K562 (cell line): ENCODE measurements at regions not wholly inside any gene's neighbourhood (a gene's known extent, or its start where the extent isn't known, plus 50 kb on each side); places are given as distances from the start of the nearest gene placed in this dataset.

Experiments used
- ATAC-seq: fragments of 200-7000 bp; cut with Tn5 transposase; 3 replicates; pipeline ENCODE4 v1.9.1; 2020; ENCODE audit warnings: moderate library complexity
- BruUV-seq: library from RNA; stranded (reverse); fragments of 400-500 nt; replicated peaks from 2 replicates; lab custom pipeline; 2021; lab: Mats Ljungman, UMichigan
- CTCF ChIA-PET: fragments of 300-600 bp; formaldehyde crosslinking; extraction: SDS; loops from one replicate; lab custom pipeline; 2021; ENCODE audit warnings: low intra/inter-chr PET ratio; lab: Yijun Ruan, JAX
- POLR2A ChIA-PET: fragments of 300-600, 350-650 bp; sonication (Branson Sonifier 250); formaldehyde crosslinking; extraction: SDS; loops from one replicate; lab custom pipeline; 2021; ENCODE audit warnings: antibody characterized with exemption, inconsistent platforms; lab: Yijun Ruan, JAX
- DNase-seq, 4 experiments: peaks; one replicate each; pipeline versions ENCODE4 v3.0.0 to v3.0.0-alpha.2; 2011 to 2018; ENCODE audit warnings: low spot score in 3 of 4, mixed read lengths in 3 of 4; ENCODE audit errors: extremely low read depth in 1 of 4
- FAIRE-seq: peaks from 2 replicates; lab custom pipeline; 2011; peaks lifted over from hg19 to GRCh38; lab: Jason Lieb, UNC
- H2AFZ ChIP-seq: 2 replicates; pipeline ENCODE4 v1.6.0; 2011; ENCODE audit warnings: low read depth, low read length, control low read depth, inconsistent platforms
- H3K27ac ChIP-seq: fragments of 200-600 bp; 3 replicates; pipeline ENCODE4 v1.8.0; 2011; ENCODE audit warnings: low read depth, mild to moderate bottlenecking, control low read depth, inconsistent platforms, low read length, moderate library complexity, mixed read lengths; ENCODE audit errors: extremely low read depth
- H3K27me3 ChIP-seq, 2 experiments: fragments of 300-600 bp in 1 of 2; 2 replicates in 1 of 2; 3 replicates in 1 of 2; pipeline versions ENCODE4 v1.6.0 to v1.8.0; 2011; ENCODE audit warnings: inconsistent platforms in 2 of 2, low read length in 2 of 2, mild to moderate bottlenecking in 1 of 2, mixed read lengths in 1 of 2, moderate library complexity in 1 of 2; ENCODE audit not compliant: control insufficient read depth in 2 of 2, insufficient read depth in 2 of 2
- H3K36me3 ChIP-seq: fragments of 300-600 bp; 3 replicates; pipeline ENCODE4 v1.8.0; 2011; ENCODE audit warnings: mild to moderate bottlenecking, low read length, inconsistent platforms; ENCODE audit not compliant: control insufficient read depth, insufficient read depth
- H3K4me1 ChIP-seq, 2 experiments: fragments of 200-600 bp in 1 of 2; replicated peaks in 1 of 2; 2 replicates in 1 of 2; 3 replicates in 1 of 2; pipeline versions ENCODE4 v1.5.1 to v1.8.0; 2011; ENCODE audit warnings: inconsistent platforms in 2 of 2, low read length in 2 of 2, mild to moderate bottlenecking in 1 of 2, mixed read lengths in 1 of 2, moderate library complexity in 1 of 2; ENCODE audit not compliant: control insufficient read depth in 2 of 2, insufficient read depth in 2 of 2
- H3K4me2 ChIP-seq: 2 replicates; pipeline ENCODE4 v1.6.1; 2011; ENCODE audit warnings: low read length, control low read depth, inconsistent platforms, mixed read lengths; ENCODE audit not compliant: insufficient read depth
- H3K4me3 ChIP-seq: fragments of 200-600 bp; sonication (generic), shearing (Covaris generic); 2 replicates; pipeline ENCODE4 v1.5.1; 2016; ENCODE audit warnings: control low read depth, inconsistent platforms
- H3K79me2 ChIP-seq: fragments of 200-600 bp; 3 replicates; pipeline ENCODE4 v1.8.0; 2011; ENCODE audit warnings: low read length, inconsistent platforms; ENCODE audit not compliant: control insufficient read depth, insufficient read depth
- H3K9ac ChIP-seq, 2 experiments: 2 replicates each; pipeline versions ENCODE4 v1.6.0 to v1.6.1; 2011; ENCODE audit warnings: low read depth in 2 of 2, low read length in 2 of 2, control low read depth in 1 of 2, inconsistent platforms in 1 of 2, mild to moderate bottlenecking in 1 of 2, mixed read lengths in 1 of 2; ENCODE audit not compliant: insufficient read depth in 1 of 2
- H3K9me1 ChIP-seq: one replicate; pipeline ENCODE4 v1.6.0; 2011; ENCODE audit warnings: inconsistent platforms, mild to moderate bottlenecking, low read length, moderate library complexity; ENCODE audit not compliant: control insufficient read depth, insufficient read depth
- H3K9me3 ChIP-seq: replicated peaks from 2 replicates; pipeline ENCODE4 v1.5.1; 2011; ENCODE audit warnings: low read depth, low read length, inconsistent platforms; ENCODE audit not compliant: control insufficient read depth, insufficient read depth
- H4K20me1 ChIP-seq: replicated peaks from 2 replicates; pipeline ENCODE4 v1.6.1; 2011; ENCODE audit warnings: low read length, inconsistent platforms, mixed read lengths; ENCODE audit not compliant: control insufficient read depth, insufficient read depth
- DEAF1 ChIP-seq: fragments of 450-650 bp; formaldehyde crosslinking; IDR thresholded peaks from 2 replicates; pipeline ENCODE4 v1.4.0; 2020; ENCODE audit warnings: mild to moderate bottlenecking, moderate library complexity
- HDAC2 ChIP-seq: fragments of 450-650 bp; IDR thresholded peaks from 2 replicates; pipeline ENCODE4 v1.6.1; 2016; ENCODE audit warnings: mild to moderate bottlenecking
- IRF1 ChIP-seq: sonication (generic); formaldehyde crosslinking; IDR thresholded peaks from 2 replicates; pipeline ENCODE4 v1.8.0; 2022; ENCODE audit warnings: missing genetic modification reagents, mild to moderate bottlenecking, borderline replicate concordance
- MGA ChIP-seq: fragments of 450-650 bp; IDR thresholded peaks from 2 replicates; pipeline ENCODE4 v1.6.1; 2016; ENCODE audit warnings: mild to moderate bottlenecking, moderate library complexity
- RAD21 ChIP-seq, 2 experiments: fragments of 250-450 bp in 1 of 2; fragments of 450-650 bp in 1 of 2; sonication (Bioruptor Pico) in 1 of 2; formaldehyde crosslinking in 1 of 2; IDR thresholded peaks in 1 of 2; conservative IDR thresholded peaks in 1 of 2; 2 replicates each; pipeline versions ENCODE4 v1.4.0 to v1.8.0; 2020 to 2022; ENCODE audit warnings: mild to moderate bottlenecking in 2 of 2, moderate library complexity in 1 of 2
- WHSC1 ChIP-seq: IDR thresholded peaks from one replicate; pipeline ENCODE4 v1.6.1; 2012; ENCODE audit warnings: low read length, control low read depth, inconsistent platforms
- WGBS: fragments of 100-300 bp; shearing (Covaris generic); methylation state at CpG from one replicate; pipeline ENCODE4 v1.1.6; 2016; ENCODE audit warnings: low coverage, mixed read lengths; ENCODE audit not compliant: insufficient coverage; ENCODE audit errors: missing lambda C conversion rate; 5-methylcytosine and 5-hydroxymethylcytosine counted together
- in situ Hi-C: fragments of 300-500 bp; cut with MboI; formaldehyde crosslinking; loops from 4 replicates; pipeline ENCODE4 v1.15.0; 2018; ENCODE audit warnings: inconsistent platforms, mixed read lengths
- intact Hi-C: fragments of 100-400 bp; cut with micrococcal nuclease; formaldehyde crosslinking; loops from 2 replicates; pipeline ENCODE4 v1.14.2; 2022

- in situ Hi-C loops = no loop called here
- POLR2A ChIA-PET = no interaction called here
- TF ChIP-seq MGA (no peak), HDAC2 (no peak), IRF1 (CRISPR knock-in tag) (no peak), WHSC1 (no peak), RAD21 (CRISPR knock-in tag; conservative IDR thresholded peaks at IDR 0.05 in 1 of 2, IDR thresholded peaks at IDR 0.05 in 1 of 2) (no peak), DEAF1 (CRISPR knock-in tag) (no peak)
Observed at GRCh38 chr4:181860157-181860556, 383.0 kb upstream of the TENM3 start.

More at GRCh38 chr4:181860157-181860556, 383.0 kb upstream of the TENM3 start:
- Histone ChIP-seq H3K79me2 (no peaks in the 10 kb centered on the region), H3K9me1 (no peaks in the 10 kb centered on the region), H3K9me3 (no peaks in the 10 kb centered on the region; the same call in 1 of the 2 replicates), H3K9ac (no peak overlapping the region), H3K27ac (no peak overlapping the region), H3K4me1 (no peaks in the 10 kb centered on the region), H3K36me3 (no peaks in the 10 kb centered on the region), H4K20me1 (no peaks in the 10 kb centered on the region), H3K4me2 (no peak overlapping the region), H3K27me3 (no peaks in the 10 kb centered on the region), H2AFZ (no peak overlapping the region), H3K4me3 (no peak overlapping the region)
- CTCF ChIA-PET = no interaction called here
- FAIRE-seq (no peak), DNase-seq (no peak), ATAC-seq (no peak)
- intact Hi-C loops = no loop called here
- BruUV-seq = no TSS peak
- WGBS = 1% methylated on average over 7 of the region's 7 CpGs
